Tibial artery (tissue), 4 donors: ENCODE measurements at regions not wholly inside any gene's neighbourhood (a gene's known extent, or its start where the extent isn't known, plus 50 kb on each side); places are given as distances from the start of the nearest gene placed in this dataset.

Experiments
- DNase-seq, 2 donors: peaks; one replicate each; pipeline ENCODE4 v3.0.0-alpha.2; 2019
- H3K27ac ChIP-seq, 2 donors: fragments of 200-600 bp; sonication (generic) in 1 of 2; 1 replicate in 1 of 2; 2 replicates in 1 of 2; pipeline ENCODE4 v1.5.1; 2018 to 2019; ENCODE audit warnings: mild to moderate bottlenecking in 1 of 2
- H3K27me3 ChIP-seq, 2 donors: fragments of 200-600 bp; sonication (generic) in 1 of 2; one replicate each; pipeline versions ENCODE4 v1.5.1 to v1.6.0; 2016 to 2019
- H3K36me3 ChIP-seq, 3 donors: fragments of 200-600 bp; sonication (generic) in 2 of 3; one replicate each; pipeline ENCODE4 v1.5.1; 2016 to 2019; ENCODE audit warnings: mild to moderate bottlenecking in 2 of 3
- H3K4me1 ChIP-seq, 4 donors: fragments of 200-600 bp; sonication (generic) in 2 of 4; 1 replicate in 3 of 4; 2 replicates in 1 of 4; pipeline ENCODE4 v1.5.1; 2016 to 2019
- H3K4me3 ChIP-seq, 2 donors: fragments of 200-600 bp; sonication (generic) in 1 of 2; 1 replicate in 1 of 2; 2 replicates in 1 of 2; pipeline ENCODE4 v1.5.1; 2018 to 2019; ENCODE audit warnings: mild to moderate bottlenecking in 2 of 2
- H3K9me3 ChIP-seq, 3 donors: fragments of 200-600 bp; sonication (generic) in 1 of 3; one replicate each; pipeline ENCODE4 v1.5.1; 2016 to 2019
- intact Hi-C: fragments of 100-400 bp; cut with DNase I; formaldehyde crosslinking; loops from one replicate; pipeline ENCODE4 v1.15.0; 2023; ENCODE audit warnings: low total_unique reads
- TF ChIP-seq, protein P1 (sequence below), 2 experiments: fragments of 200-600 bp in 1 of 2; fragments of 450-650 bp in 1 of 2; IDR thresholded peaks; one replicate each; pipeline ENCODE4 v1.5.1; 2017 to 2019; ENCODE audit warnings: antibody characterized with exemption in 2 of 2, mild to moderate bottlenecking in 1 of 2, moderate library complexity in 1 of 2

DNA sequence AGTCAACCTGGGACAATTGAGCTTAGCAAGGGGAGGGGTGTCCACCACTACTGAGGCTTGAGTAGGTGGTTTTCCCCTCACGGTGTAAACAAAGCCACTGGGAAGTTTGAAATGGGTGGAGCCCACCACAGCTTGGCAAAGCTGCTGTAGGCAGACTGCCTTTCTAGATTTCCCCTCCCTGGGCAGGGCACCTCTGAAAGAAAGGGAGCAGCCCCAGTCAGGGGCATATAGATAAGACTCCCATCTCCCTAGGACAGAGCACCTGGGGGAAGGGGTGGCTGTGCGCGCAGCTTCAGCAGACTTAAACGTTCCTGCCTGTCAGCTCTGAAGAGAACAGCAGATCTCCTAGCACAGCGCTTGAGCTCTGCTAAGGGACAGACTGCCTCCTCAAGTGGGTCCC, 758.4 kb downstream of the LTN1 start:
- no peak for DNase-seq
- no peaks in the 10 kb centered on the region for H3K9me3 ChIP-seq
- intact Hi-C loops = no loop called here
- no peak overlapping the region for H3K27ac ChIP-seq
- TF ChIP-seq, protein P1, sequence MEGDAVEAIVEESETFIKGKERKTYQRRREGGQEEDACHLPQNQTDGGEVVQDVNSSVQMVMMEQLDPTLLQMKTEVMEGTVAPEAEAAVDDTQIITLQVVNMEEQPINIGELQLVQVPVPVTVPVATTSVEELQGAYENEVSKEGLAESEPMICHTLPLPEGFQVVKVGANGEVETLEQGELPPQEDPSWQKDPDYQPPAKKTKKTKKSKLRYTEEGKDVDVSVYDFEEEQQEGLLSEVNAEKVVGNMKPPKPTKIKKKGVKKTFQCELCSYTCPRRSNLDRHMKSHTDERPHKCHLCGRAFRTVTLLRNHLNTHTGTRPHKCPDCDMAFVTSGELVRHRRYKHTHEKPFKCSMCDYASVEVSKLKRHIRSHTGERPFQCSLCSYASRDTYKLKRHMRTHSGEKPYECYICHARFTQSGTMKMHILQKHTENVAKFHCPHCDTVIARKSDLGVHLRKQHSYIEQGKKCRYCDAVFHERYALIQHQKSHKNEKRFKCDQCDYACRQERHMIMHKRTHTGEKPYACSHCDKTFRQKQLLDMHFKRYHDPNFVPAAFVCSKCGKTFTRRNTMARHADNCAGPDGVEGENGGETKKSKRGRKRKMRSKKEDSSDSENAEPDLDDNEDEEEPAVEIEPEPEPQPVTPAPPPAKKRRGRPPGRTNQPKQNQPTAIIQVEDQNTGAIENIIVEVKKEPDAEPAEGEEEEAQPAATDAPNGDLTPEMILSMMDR (IDR thresholded peaks at IDR 0.05) = no peak
- no peak overlapping the region for H3K4me3 ChIP-seq
- peaks cover 0 to 19% (median 9%) of the 10 kb centered on the region in 4 donors for H3K4me1 ChIP-seq
- no peaks in the 10 kb centered on the region for H3K27me3 ChIP-seq
- no peaks in the 10 kb centered on the region for H3K36me3 ChIP-seq

- intact Hi-C loops = no loop called here
- Histone ChIP-seq H3K27me3 (no peaks in the 10 kb centered on the region), H3K4me3 (no peak overlapping the region), H3K4me1 (peaks cover 0 to 13% (median 2%) of the 10 kb centered on the region in 4 donors), H3K36me3 (no peaks in the 10 kb centered on the region), H3K9me3 (no peaks in the 10 kb centered on the region), H3K27ac (no peak overlapping the region)
- DNase-seq = no peak
- TF ChIP-seq, protein P1 (IDR thresholded peaks at IDR 0.05) = no peak
Measured at GRCh38 chr21:28233536-28234220, 759.0 kb downstream of the LTN1 start.

DNA sequence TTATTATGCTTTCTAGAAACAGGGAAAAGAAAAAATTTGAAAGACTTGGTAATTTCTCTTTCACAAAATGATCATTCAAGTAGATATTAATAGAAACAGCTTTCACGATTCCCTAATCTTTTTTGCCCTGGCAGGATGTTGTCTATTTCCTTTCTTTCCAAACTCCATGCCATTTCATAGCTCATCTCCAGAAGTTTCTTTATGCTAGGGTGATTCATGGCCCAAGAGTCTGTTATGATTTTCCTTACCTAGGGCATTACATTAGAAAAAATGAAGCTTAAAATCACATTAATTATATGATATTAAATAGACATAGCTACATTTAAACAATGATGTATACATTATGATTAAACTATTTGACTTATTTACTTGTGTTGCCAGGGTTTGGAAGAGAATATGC, 762.1 kb downstream of the LTN1 start:
- peaks cover 0 to 10% (median 0%) of the 10 kb centered on the region in 4 donors for H3K4me1 ChIP-seq
- intact Hi-C loops = no loop called here
- H3K9me3 ChIP-seq = no peaks in the 10 kb centered on the region
- DNase-seq = no peak
- H3K27ac ChIP-seq = no peak overlapping the region
- H3K27me3 ChIP-seq = no peaks in the 10 kb centered on the region
- no peak overlapping the region for H3K4me3 ChIP-seq
- TF ChIP-seq, protein P1 (IDR thresholded peaks at IDR 0.05) = no peak
- H3K36me3 ChIP-seq = no peaks in the 10 kb centered on the region

DNA sequence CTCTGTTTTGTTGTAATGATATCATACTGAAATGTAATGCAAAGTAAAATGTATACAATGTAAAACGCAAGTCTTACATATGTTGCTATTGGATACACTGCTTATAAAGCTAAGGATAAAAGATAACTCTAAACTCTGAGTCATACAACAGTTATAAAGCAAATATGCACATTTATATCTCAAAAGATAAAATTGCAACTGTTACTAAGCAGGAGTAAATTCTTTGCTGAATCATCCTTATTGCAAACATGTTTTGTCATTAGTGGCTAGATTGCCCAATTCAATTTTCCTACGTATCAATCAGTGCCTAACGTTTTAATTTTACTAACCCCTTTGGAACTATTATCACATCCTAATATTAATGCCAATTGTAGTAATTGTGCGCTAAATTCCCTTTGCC, 762.9 kb downstream of the LTN1 start:
- H3K9me3 ChIP-seq = no peaks in the 10 kb centered on the region
- DNase-seq = no peak
- intact Hi-C loops = no loop called here
- H3K27ac ChIP-seq = no peak overlapping the region
- no peaks in the 10 kb centered on the region for H3K27me3 ChIP-seq
- TF ChIP-seq, protein P1 (IDR thresholded peaks at IDR 0.05) = no peak
- H3K36me3 ChIP-seq = no peaks in the 10 kb centered on the region
- H3K4me1 ChIP-seq = peaks cover 0 to 10% (median 0%) of the 10 kb centered on the region in 4 donors
- no peak overlapping the region for H3K4me3 ChIP-seq

GRCh38 chr21:28228636-28228995, 764.1 kb downstream of the LTN1 start:
- intact Hi-C loops = no loop called here
- H3K4me3 ChIP-seq = no peak overlapping the region
- TF ChIP-seq, protein P1 (IDR thresholded peaks at IDR 0.05) = no peak
- H3K9me3 ChIP-seq = no peaks in the 10 kb centered on the region
- peaks cover 0 to 10% (median 0%) of the 10 kb centered on the region in 4 donors for H3K4me1 ChIP-seq
- no peak overlapping the region for H3K27ac ChIP-seq
- H3K27me3 ChIP-seq = no peaks in the 10 kb centered on the region
- DNase-seq = no peak
- H3K36me3 ChIP-seq = no peaks in the 10 kb centered on the region
